ENCODE measurements at regions not wholly inside any gene's neighbourhood (a gene's known extent, or its start where the extent isn't known, plus 50 kb on each side); places are given as distances from the start of the nearest gene placed in this dataset.

GRCh38 chr14:58846682-58847465, 209.1 kb downstream of the DACT1 start:
- Histone ChIP-seq H3K27ac (ENCODE audit: insufficient read depth, low read depth, low read length) (no peak overlapping the region), H4K20me1 (replicated peaks; ENCODE audit: control insufficient read depth, extremely low read depth, insufficient read depth, low read length) (no peaks in the 10 kb centered on the region), H3K4me3 (replicated peaks in 1 of 3; ENCODE audit: insufficient read depth in 1 of 3, low read depth in 1 of 3, low read length in 3 of 3) (no peak overlapping the region), H3K36me3 (ENCODE audit: control insufficient read depth in 2 of 2, extremely low read depth in 1 of 2, insufficient read depth in 2 of 2, low read length in 2 of 2) (no peaks in the 10 kb centered on the region), H3K27me3 (ENCODE audit: control insufficient read depth in 2 of 2, insufficient read depth in 2 of 2, low read length in 2 of 2) (no peaks in the 10 kb centered on the region), H2AFZ (ENCODE audit: low read depth, low read length) (no peak overlapping the region), H3K4me2 (ENCODE audit: insufficient read depth, low read length) (no peak overlapping the region), H3K9ac (replicated peaks; ENCODE audit: extremely low read depth, insufficient read depth, low read length) (no peak overlapping the region), H3K4me1 (ENCODE audit: control insufficient read depth, extremely low read depth, insufficient read depth, low read length) (no peaks in the 10 kb centered on the region), H3K9me1 (replicated peaks; ENCODE audit: control insufficient read depth, extremely low read depth, insufficient read depth, low read length) (no peaks in the 10 kb centered on the region), H3K79me2 (ENCODE audit: control insufficient read depth, insufficient read depth, low read length) (no peaks in the 10 kb centered on the region), H3K9me3 (replicated peaks; ENCODE audit: control insufficient read depth, insufficient read depth, low read length) (no peaks in the 10 kb centered on the region)
- no TSS peak for BruUV-seq (replicated peaks)
- no peak for DNase-seq (ENCODE audit: low read depth, low spot score)
- CTCF ChIA-PET, result interaction anchor here (1.1 to 1.5 kb wide), 2 partner anchors 10 to 20 kb away, joined by 3 to 4 read pairs; no protein-coding TSS in a partner anchor
- intact Hi-C loops (cut with micrococcal nuclease), result no loop called here
- peak; percentile 35 for FAIRE-seq
- POLR2A ChIA-PET, result no interaction called here
- dilution Hi-C loops (cut with MboI; ENCODE audit: extremely low pct_ligation_motif_present, low sequenced_read_pairs), result no loop called here
- no peak for TF ChIP-seq MYC (IDR thresholded peaks at IDR 0.05; ENCODE audit: low read depth, low read length)
- no peak for TF ChIP-seq GATA2 (IDR thresholded peaks at IDR 0.05; ENCODE audit: insufficient read depth, insufficient read length, low read depth, low read length)
- TF ChIP-seq POLR2A (IDR thresholded peaks at IDR 0.05; ENCODE audit: low read depth, low read length), result no peak
- no peak for TF ChIP-seq FOS (IDR thresholded peaks at IDR 0.05; ENCODE audit: borderline replicate concordance, insufficient read depth, low read length)
- no peak for TF ChIP-seq MAX (IDR thresholded peaks at IDR 0.05; ENCODE audit: insufficient read depth, insufficient read length)
- no peak for TF ChIP-seq JUN (IDR thresholded peaks at IDR 0.05; ENCODE audit: borderline replicate concordance, insufficient read depth, insufficient read length, low read depth)
- TF ChIP-seq EZH2 (IDR thresholded peaks at IDR 0.05; ENCODE audit: borderline replicate concordance, low read depth, low read length, severe bottlenecking), result no peak

DNA sequence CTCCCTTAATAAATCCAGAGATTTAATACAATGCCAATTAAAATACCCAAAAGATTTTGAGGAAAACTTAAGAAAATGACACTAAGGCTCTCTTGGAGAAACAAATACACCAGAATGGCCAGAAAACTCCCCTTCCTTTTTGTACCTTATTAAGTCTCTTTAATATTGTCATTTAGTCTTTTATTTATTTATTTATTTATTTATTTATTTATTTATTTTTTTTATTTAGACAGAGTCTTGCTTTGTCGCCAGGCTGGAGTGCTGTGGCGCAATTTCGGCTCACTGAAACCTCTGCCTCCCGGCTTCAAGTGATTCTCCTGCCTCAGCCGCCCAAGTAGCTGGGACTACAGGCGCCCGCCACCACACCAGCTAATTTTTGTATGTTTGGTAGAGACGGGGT, 210.6 kb downstream of the DACT1 start:
- H3K9me3 ChIP-seq (replicated peaks; ENCODE audit: control insufficient read depth, insufficient read depth, low read length), result no peaks in the 10 kb centered on the region
- H3K4me1 ChIP-seq (ENCODE audit: control insufficient read depth, extremely low read depth, insufficient read depth, low read length), result no peaks in the 10 kb centered on the region
- no peaks in the 10 kb centered on the region for H3K36me3 ChIP-seq (ENCODE audit: control insufficient read depth in 2 of 2, extremely low read depth in 1 of 2, insufficient read depth in 2 of 2, low read length in 2 of 2)
- ChIA-PET POLR2A (no interaction called here), CTCF (no interaction called here)
- DNase-seq (ENCODE audit: low read depth, low spot score) (no peak), FAIRE-seq (no peak)
- no peak overlapping the region for H3K4me3 ChIP-seq (replicated peaks in 1 of 3; ENCODE audit: insufficient read depth in 1 of 3, low read depth in 1 of 3, low read length in 3 of 3)
- H3K27me3 ChIP-seq (ENCODE audit: control insufficient read depth in 2 of 2, insufficient read depth in 2 of 2, low read length in 2 of 2), result no peaks in the 10 kb centered on the region
- TF ChIP-seq FOS (IDR thresholded peaks at IDR 0.05; ENCODE audit: borderline replicate concordance, insufficient read depth, low read length) (no peak), POLR2A (IDR thresholded peaks at IDR 0.05; ENCODE audit: low read depth, low read length) (no peak), MAX (IDR thresholded peaks at IDR 0.05; ENCODE audit: insufficient read depth, insufficient read length) (no peak), EZH2 (IDR thresholded peaks at IDR 0.05; ENCODE audit: borderline replicate concordance, low read depth, low read length, severe bottlenecking) (no peak), POLR2AphosphoS5 (IDR thresholded peaks at IDR 0.05; ENCODE audit: insufficient read depth, low read depth, low read length) (no peak), GATA2 (IDR thresholded peaks at IDR 0.05; ENCODE audit: insufficient read depth, insufficient read length, low read depth, low read length) (no peak), JUN (IDR thresholded peaks at IDR 0.05; ENCODE audit: borderline replicate concordance, insufficient read depth, insufficient read length, low read depth) (no peak), MYC (IDR thresholded peaks at IDR 0.05; ENCODE audit: low read depth, low read length) (no peak)
- TF ChIP-seq, protein P1, sequence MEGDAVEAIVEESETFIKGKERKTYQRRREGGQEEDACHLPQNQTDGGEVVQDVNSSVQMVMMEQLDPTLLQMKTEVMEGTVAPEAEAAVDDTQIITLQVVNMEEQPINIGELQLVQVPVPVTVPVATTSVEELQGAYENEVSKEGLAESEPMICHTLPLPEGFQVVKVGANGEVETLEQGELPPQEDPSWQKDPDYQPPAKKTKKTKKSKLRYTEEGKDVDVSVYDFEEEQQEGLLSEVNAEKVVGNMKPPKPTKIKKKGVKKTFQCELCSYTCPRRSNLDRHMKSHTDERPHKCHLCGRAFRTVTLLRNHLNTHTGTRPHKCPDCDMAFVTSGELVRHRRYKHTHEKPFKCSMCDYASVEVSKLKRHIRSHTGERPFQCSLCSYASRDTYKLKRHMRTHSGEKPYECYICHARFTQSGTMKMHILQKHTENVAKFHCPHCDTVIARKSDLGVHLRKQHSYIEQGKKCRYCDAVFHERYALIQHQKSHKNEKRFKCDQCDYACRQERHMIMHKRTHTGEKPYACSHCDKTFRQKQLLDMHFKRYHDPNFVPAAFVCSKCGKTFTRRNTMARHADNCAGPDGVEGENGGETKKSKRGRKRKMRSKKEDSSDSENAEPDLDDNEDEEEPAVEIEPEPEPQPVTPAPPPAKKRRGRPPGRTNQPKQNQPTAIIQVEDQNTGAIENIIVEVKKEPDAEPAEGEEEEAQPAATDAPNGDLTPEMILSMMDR (IDR thresholded peaks at IDR 0.05; ENCODE audit: extremely low read depth in 1 of 2, insufficient read depth in 1 of 2, low read depth in 1 of 2, low read length in 2 of 2), result no peak
- BruUV-seq (replicated peaks), result no TSS peak
- dilution Hi-C loops (cut with MboI; ENCODE audit: extremely low pct_ligation_motif_present, low sequenced_read_pairs) (no loop called here), intact Hi-C loops (cut with micrococcal nuclease) (no loop called here)
- H3K4me2 ChIP-seq (ENCODE audit: insufficient read depth, low read length), result no peak overlapping the region
- no peak overlapping the region for H3K9ac ChIP-seq (replicated peaks; ENCODE audit: extremely low read depth, insufficient read depth, low read length)
- H3K79me2 ChIP-seq (ENCODE audit: control insufficient read depth, insufficient read depth, low read length), result no peaks in the 10 kb centered on the region
- no peaks in the 10 kb centered on the region for H4K20me1 ChIP-seq (replicated peaks; ENCODE audit: control insufficient read depth, extremely low read depth, insufficient read depth, low read length)
- no peak overlapping the region for H3K27ac ChIP-seq (ENCODE audit: insufficient read depth, low read depth, low read length)
- no peak overlapping the region for H2AFZ ChIP-seq (ENCODE audit: low read depth, low read length)
- no peaks in the 10 kb centered on the region for H3K9me1 ChIP-seq (replicated peaks; ENCODE audit: control insufficient read depth, extremely low read depth, insufficient read depth, low read length)
